Cardiac septum (tissue), 1 donor: ENCODE measurements at regions not wholly inside any gene's neighbourhood (a gene's known extent, or its start where the extent isn't known, plus 50 kb on each side); places are given as distances from the start of the nearest gene placed in this dataset.
"Not testable (repeated sequence)": the region's sequence is repeated elsewhere in the genome, so short reads cannot be mapped to it uniquely, and the experiment has no call there.

Experiments
- DNase-seq: peaks from one replicate; pipeline ENCODE4 v3.0.0-alpha.2; 2020; ENCODE audit warnings: low spot score
- intact Hi-C: fragments of 100-400 bp; cut with DNase I; formaldehyde crosslinking; loops from one replicate; pipeline ENCODE4 v1.14.0; 2022
- donor health status: DM: no; HTN: no; CAD: no.

GRCh38 chr9:39463696-39464095 is 108.2 kb downstream of the SPATA31A1 start:
- intact Hi-C loops, DNase-seq: not testable (repeated sequence)

- peak; percentile 95 for DNase-seq
- intact Hi-C loops, result not testable (repeated sequence)
These were observed 108.8 kb downstream of the SPATA31A1 start for GRCh38 chr9:39464122-39464777.

DNA sequence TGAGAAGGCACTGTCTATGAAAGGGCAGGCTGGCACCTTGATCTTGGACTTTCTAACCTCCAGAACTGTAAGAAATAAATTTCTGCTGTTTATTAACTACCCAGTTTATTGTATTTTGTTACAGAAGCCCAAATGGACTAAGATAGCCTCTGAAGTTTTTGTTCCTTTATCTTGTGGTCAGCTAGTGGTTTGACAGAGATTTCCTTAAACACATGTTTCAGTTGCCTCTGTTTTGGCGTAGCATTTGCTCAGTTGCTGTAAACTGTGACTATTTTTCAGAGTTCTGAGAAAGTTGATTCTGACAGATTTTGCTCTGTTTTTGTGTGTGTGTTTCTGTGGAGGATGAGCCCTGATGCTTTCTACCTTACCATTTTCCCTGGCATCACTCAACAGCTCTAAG is 119.0 kb downstream of the SPATA31A1 start:
- DNase-seq, intact Hi-C loops: not testable (repeated sequence)

GRCh38 chr9:39483073-39483472 is 127.6 kb downstream of the SPATA31A1 start:
- intact Hi-C loops, DNase-seq: not testable (repeated sequence)

DNA sequence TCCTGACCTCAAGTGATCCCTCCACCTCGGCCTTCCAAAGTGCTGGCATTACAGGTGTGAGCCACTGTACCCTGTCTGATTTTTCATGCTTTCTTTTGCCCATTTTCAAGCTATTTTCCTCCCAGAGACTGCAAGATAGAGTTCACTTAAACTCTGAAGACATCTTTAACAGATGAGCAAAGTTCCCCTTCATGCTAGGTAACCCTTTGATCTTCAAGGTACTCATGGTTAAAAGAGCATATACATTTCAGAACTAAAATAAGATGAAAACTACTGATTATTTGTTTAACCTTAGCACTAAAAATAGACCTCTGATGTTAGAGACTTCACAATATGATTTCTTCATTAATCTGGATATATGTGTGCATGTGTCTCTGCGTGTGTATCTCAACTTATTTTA is 128.4 kb downstream of the SPATA31A1 start:
- DNase-seq, intact Hi-C loops: not testable (repeated sequence)

DNA sequence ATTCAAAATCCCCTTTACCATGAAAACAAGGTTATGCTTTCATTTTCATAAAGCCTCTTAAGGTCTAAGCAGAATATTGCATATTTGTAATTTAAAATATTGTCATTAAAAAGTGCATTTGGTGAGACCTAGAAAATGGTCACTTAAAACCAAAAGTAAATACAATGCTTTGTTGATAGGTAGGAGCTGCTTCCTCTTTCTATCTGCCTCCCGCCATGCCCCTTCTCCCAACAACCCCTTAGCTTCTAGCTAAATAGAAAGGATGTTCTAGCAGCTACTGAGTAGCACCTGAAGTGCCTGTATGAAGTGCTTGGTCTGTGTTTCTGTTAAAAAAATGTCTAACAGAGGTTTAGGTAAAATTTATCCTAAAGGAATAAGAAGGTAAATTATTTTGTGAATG is 128.8 kb downstream of the SPATA31A1 start:
- DNase-seq, intact Hi-C loops: not testable (repeated sequence)

DNA sequence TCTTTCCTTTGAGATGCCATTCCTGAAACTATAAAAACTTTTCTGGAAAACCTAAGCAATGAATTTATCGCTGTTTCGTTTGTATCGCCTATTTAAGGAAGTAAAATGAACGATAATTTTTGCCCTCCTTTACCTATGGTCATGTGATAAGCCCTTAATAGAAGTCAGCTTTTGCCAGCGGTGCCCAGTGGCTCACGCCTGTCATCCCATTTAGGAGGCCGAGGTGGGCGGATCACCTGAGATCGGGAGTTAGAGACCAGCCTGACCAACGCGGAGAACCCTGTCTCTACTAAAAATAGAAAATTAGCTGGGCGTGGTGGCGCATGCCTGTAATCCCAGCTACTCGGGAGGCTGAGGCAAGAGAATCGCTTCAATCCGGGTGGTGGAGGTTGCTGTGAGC is 132.0 kb downstream of the SPATA31A1 start:
- intact Hi-C loops, DNase-seq: not testable (repeated sequence)

DNA sequence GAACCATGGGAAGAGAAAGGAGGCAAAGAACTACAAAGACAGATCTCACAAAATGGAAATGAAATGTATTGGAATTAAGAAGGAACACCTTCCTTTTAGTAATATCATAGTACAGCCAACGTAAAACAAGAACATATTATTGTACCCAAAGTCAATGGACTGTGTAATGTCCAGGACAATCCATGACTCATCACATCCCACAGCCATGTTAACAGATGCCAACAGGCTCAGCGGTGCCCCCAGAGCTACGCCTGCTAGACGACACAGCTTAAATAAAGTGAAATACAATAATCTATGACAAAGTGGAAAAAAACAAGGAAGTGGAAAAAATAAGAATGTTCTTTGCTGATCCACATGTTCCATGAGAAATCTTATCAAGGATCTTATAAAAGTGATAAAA is 140.8 kb downstream of the SPATA31A1 start:
- DNase-seq, intact Hi-C loops: not testable (repeated sequence)

DNA sequence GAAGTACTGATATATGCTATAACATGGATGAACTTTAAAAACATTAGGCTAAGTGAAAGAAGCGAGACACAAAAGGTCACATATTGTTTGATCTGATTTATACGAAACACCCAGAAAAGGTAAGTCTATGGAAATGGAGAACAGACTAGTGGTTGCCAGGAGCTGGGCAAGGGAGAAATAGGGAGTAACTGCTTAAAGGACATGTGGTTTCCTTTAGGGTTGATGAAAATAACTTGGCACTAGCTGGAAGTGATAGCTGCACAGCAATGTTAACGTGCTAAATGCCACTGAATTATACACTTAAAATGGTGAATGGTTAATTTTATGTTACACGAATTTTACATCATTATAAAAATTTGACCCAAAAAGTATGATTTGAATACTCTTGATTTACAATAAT is 147.7 kb downstream of the SPATA31A1 start:
- intact Hi-C loops, DNase-seq: not testable (repeated sequence)

GRCh38 chr9:39527387-39528029 is 172.0 kb downstream of the SPATA31A1 start:
- not testable (repeated sequence) for DNase-seq

DNA sequence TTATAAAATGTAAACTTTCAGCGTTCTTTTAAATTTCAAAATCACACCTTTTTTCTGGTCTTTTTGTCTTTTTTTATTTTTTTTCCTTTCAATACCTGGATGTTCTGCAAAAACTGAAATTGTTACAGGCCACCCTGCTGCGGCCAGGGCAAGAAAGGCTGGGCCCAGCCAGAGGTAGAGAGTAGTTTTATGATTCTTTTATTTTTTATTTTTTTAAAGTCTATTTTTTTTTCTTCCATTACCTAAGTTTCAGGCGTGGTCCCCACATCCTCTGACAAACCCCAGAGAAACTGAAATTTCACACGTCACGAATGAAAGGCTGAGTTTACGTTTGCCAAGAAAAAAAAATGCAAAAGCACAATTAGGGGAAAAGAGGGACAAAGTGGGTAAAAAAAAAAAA is 177.1 kb downstream of the SPATA31A1 start:
- intact Hi-C loops, DNase-seq: not testable (repeated sequence)

More at GRCh38 chr9:39527387-39528029, 172.0 kb downstream of the SPATA31A1 start:
- intact Hi-C loops, result not testable (repeated sequence)

DNA sequence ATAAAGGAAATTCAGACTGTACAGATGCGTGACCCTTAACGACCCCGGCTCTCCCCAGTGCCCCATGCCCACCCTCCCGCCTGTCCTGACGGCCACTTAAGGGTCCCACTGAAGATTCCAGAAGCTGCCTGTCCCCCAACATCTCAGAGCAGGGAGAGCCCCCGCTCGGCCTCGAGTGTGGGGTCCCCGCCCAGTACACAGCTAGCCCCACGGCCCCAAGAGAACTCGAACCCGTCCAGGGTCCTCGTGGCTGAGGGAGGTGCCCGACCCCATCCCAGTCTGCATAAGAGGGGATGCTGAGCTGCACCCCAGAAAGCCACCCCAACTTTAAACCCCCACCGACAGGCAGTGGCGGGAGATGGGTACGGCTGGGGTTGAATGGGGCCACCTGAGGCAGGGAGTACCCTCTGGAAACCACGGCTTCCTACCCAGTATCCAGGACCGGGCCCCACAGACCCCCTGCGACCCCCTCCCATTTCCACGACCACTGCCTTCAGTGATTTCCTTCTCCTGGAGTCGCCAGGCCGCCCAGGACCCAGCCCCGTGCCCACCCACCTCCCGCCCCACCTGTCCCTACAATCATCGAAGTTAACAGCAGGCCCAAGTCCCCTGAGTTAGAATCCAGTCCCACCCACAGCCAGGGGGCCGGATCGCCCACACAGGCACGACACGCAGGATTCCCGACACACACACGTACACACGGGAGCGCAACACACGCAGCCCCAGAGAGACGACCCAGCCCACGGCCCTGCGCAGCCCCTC is 177.7 kb downstream of the SPATA31A1 start:
- intact Hi-C loops, result not testable (repeated sequence)

DNA sequence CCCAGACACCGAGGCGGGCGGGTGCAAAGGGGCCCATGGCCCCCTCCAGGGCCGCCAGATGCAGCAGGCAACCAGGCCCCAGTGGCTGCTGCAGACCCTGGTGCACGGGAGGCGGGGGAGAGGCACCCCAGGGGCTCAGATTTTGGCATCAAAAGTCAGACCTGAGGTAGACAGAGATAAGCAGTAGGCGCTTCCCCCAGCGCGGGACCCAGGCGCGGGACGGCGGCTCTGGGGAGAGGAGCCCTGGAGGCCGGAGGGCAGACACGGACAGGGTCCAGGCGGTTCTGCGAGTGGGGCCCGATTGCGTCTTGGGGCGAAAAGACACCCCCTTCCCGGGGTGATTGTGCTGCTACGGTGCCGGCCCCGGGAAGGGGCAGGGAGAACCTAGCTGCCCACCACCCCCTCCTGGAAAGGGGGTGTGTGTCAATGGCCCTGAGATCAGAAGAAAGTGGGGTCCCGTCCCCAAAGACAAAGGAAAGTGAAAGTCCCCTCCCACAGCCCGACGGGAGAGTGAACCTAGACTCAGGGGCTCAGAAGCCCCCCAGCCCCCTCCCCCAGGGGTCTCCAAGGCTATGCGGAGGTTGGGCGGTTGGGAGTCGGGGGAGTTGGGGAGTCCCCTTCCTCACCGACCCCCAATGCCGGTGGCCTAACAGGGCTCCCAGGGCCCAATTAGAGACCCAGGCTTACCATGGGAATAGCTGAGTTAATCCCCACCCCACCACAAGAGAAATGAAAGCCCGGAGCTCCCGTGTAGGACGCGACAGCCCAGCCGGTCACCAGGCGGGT is 178.5 kb downstream of the SPATA31A1 start:
- intact Hi-C loops, DNase-seq: not testable (repeated sequence)

More for the DNA sequence above, 177.7 kb downstream of the SPATA31A1 start:
- DNase-seq, result not testable (repeated sequence)

- DNase-seq, intact Hi-C loops: not testable (repeated sequence)
These were observed 179.4 kb downstream of the SPATA31A1 start for GRCh38 chr9:39534897-39535296.

DNA sequence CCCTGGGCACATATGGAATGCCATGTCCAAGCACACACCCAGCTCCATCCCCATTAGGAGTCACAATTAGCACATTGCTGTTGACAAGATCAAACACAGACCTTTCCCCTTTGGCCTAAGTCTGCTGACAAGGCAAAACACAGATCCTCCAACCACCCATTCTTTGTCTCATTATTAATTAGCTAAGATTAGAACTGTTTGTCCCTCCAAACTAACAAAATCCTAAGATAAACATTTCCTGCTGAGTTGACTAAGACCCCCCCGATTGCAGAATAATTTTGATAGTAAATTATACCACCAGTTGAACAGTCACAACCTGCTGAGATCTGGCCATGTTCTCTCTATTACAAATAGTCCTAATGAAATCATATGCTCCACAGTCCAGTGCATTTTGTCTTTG is 186.7 kb downstream of the SPATA31A1 start:
- DNase-seq, intact Hi-C loops: not testable (repeated sequence)

- intact Hi-C loops, DNase-seq: not testable (repeated sequence)
These were observed 189.6 kb downstream of the SPATA31A1 start for GRCh38 chr9:39545079-39545478.

- intact Hi-C loops, DNase-seq: not testable (repeated sequence)
These were observed 195.1 kb downstream of the SPATA31A1 start for GRCh38 chr9:39550573-39550972.

DNA sequence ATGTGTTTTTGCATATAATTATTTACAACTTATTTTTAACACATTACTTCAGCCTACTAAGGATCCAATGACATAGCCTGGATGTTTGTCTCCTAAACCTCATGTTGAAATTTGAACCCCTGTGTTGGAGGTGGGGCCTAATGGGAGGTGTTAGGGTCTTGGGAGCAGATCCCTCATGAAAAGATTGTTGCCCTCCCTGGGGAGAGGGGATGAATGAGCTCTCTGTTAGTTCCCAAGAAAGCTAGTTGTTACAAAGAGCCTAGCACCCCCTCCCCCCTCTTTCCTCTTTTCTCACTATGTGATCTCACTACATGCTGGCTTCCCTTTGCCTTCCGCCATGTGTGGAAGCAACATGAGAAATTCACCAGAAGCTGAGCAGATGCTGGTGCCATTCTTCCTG is 196.1 kb downstream of the SPATA31A1 start:
- DNase-seq, intact Hi-C loops: not testable (repeated sequence)

DNA sequence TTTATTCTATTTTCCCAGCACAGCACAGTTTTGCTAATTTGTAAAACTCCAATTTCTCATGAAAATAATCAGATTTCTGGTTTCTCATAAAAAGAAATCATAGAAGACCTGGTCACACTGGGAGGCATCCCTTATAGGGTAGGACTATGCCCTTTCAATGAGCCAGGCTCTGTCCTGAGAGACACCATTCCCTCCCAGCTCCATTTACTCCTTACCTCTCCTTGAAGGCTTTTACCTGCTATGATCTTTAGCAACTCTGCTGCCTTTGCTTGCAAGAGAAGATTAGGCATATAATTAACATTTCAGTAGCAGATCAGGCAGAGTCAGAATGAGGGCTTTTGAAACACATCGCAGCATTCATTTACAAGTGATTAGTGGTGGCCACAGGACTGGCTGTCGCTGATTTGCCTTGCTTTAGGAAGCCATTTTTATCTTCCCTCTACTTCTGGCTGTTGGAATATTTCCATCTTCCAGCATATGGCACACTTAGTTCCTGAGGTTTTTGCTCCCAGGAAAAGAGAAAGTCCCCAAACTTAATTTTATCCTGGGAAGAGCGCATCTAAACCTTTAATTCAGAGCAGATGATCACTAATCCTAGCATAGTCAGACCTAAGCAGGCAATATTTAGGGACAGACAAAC is 196.9 kb downstream of the SPATA31A1 start:
- DNase-seq, intact Hi-C loops: not testable (repeated sequence)
